DMS153 treated with DMSO at 0.1 percent for 48 hours (cell line): ENCODE measurements at regions not wholly inside any gene's neighbourhood (a gene's known extent, or its start where the extent isn't known, plus 50 kb on each side); places are given as distances from the start of the nearest gene placed in this dataset.

ENCODE experiments used
- DNase-seq: peaks from one replicate; lab custom pipeline; 2025; ENCODE audit not compliant: unreplicated experiment; lab: John Stamatoyannopoulos, UW

DNA sequence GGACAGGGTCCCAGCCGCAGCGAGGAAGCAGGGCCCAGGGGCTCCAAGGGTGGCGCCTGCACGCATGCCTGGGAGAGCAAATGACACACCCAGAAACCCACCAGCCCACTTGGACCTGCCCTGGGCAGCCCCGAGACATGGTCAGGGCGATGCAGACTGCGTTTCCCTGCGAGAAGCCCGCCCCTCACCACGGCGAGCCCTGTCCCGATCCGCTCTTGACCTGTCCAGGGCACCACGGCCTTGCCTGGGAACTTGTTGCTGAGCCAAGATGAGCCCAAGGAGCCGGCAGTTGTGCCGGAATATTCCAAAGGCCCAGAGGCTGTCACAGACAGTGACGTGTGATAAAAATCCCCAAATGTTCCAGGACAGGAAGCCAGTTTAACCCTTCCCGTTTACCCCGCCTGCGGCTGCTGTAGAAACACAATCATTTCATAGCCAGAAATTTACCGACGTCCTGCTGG lies 78.1 kb downstream of the SIK1 start:
- DNase-seq = no peak

GRCh38 chr21:43348170-43348766 lies 78.7 kb downstream of the SIK1 start:
- no peak for DNase-seq

DNA sequence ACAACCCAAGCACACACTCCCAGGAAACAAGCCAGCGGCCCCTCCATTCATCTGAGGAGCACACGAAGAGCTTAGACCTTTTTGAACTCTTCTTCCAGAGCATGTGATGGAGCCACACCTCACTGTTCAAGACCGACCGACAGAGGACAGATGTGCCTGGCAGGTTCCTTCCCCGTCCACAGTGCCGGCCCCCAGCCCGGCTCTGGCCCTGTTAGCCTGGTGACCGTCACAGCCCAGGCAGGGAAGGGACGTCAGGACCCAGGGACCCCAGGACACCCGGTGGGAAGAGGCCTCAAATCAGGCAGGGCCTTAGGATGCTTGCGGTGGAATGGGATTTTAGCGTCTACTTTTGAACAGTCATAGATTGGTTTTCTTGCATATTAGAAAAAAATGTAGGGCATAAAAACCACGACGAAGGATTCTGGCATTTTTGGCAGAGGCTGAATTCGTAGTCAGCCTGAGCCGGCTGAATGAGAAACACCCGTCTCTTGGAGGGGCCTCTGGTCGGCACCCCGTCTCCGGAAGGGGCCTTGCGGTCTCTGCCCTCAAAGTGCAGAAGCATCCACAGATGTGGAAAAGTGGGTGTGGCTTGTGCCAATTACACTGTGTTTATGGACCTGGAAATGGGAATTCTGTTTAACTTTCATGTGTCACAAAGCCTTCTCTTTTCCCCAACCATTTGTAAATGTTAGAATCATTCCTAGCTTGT lies 79.3 kb downstream of the SIK1 start:
- DNase-seq = no peak

- no peak for DNase-seq
Measured at GRCh38 chr21:43346551-43346950, 80.4 kb downstream of the SIK1 start.

GRCh38 chr21:43345746-43346409 lies 81.1 kb downstream of the SIK1 start:
- DNase-seq = no peak

GRCh38 chr21:43345046-43345745 lies 81.7 kb downstream of the SIK1 start:
- DNase-seq = no peak

- peak; percentile 25 for DNase-seq
Measured at GRCh38 chr21:43343992-43344886, 82.7 kb downstream of the SIK1 start.

DNA sequence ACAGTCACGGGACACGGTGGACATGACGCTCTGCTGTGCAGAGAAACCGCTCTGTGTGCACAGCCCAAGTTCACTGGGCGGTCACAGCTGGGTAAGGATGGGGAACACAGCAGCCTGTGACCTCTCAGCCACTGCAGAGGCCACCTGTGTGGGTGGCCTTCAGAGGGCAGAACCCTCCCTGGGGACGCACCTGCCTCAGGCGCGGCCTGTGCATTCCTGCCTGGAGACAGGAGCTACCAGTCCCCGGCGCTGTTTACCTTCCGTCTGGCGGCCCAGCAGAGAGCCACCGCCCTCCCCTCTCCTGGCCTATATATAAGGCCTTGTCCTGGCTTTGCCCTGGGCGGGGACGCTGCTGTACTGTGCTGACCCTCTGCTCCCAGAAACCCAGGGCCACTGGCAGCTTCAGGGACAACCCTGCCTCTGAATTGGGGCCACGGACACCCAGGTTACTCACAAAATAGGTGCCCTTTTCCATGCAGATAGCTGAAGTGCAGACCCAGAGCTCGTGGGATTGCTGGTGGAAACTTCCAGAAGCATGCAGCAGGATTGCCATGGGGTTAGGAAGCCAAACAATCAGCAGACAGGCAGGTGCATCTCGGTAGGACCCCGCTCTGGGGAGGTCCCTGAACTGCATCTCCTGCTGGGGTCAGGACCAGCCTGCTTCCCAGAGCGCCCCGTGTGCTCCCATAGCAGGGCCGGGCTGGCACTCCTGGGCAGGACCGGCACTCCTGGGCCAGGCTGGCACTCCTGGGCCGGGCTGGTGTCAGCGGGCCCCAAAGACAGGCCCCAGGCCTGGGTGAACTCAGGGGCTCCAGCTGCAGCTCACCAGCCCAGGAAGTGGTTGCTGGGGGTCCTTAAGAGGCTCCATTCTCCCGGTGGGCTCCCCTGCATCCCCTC lies 83.6 kb downstream of the SIK1 start:
- peak; percentile 72 for DNase-seq

DNA sequence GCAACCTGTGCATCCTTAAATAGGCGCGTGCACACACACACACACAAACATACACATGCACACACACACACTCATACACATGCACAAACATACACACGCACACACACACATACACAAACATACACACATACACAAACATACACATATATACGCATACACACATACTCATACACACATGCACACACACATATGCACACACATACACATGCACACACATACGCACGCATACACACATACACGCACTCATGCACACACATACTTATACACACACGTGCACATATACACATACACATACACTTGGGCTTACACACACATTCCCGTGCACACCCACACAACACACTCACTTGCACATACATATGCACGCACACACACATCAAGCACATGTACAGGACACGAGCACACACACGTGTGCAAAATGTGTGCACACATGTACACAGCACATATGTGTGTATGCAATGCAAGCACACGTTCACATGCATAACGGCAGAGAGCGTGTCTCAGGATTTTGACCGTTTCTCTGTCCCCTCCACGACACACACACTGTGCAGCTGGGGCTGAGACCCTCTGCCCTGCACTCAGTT lies 84.5 kb downstream of the SIK1 start:
- no peak for DNase-seq

- DNase-seq = no peak
Measured at GRCh38 chr21:43341378-43342161, 85.4 kb downstream of the SIK1 start.

DNA sequence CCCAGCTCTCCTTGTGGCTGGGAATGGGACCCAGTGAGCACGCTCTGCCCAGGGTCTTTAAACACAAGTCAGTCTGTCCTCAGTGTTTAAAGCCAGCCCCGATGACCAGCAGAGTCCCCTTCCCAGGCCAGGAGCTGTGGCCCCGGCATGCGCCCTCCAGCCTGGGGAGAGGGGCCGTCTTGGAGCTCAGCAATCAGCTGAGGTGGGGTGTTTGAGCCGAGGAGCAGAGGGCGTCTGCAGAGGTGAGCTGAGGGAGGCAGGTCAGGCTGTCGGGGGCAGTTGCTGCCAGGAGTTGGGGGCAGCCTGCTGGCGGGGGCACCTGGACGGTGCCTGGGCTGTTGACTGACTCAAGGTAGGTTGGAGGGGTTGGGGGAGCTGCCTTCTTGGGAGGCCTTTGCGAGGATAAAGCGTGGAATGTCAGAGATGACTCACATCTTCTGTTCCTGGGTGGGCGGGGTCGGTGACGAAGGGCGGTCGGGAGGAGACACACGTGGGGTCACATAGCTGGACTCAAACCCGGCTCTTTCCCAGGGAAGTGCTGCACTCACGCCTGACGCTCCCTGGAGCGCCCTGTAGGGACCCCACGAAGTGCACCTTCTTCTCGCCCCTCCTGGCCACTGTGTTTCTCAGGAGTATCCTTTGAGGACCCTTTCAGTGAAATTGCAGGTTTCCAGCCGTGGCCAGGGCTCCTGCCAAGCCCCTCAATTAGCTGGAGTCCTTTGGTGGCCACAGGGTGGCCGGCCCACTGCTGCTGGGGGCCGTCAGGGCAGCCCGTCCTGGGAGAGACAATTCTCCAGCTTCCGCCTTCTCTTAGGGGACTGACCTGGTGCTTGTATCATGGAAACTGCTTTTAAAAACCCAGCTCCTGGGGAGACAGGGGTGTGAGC lies 86.2 kb downstream of the SIK1 start:
- no peak for DNase-seq

GRCh38 chr21:43339668-43340067 lies 87.3 kb downstream of the SIK1 start:
- no peak for DNase-seq

- no peak for DNase-seq
Measured at GRCh38 chr21:43338951-43339350, 88.0 kb downstream of the SIK1 start.

- DNase-seq = no peak
Measured at GRCh38 chr21:43337901-43338655, 88.9 kb downstream of the SIK1 start.

- DNase-seq = no peak
Measured at GRCh38 chr21:43335119-43335518, 91.8 kb downstream of the SIK1 start.

DNA sequence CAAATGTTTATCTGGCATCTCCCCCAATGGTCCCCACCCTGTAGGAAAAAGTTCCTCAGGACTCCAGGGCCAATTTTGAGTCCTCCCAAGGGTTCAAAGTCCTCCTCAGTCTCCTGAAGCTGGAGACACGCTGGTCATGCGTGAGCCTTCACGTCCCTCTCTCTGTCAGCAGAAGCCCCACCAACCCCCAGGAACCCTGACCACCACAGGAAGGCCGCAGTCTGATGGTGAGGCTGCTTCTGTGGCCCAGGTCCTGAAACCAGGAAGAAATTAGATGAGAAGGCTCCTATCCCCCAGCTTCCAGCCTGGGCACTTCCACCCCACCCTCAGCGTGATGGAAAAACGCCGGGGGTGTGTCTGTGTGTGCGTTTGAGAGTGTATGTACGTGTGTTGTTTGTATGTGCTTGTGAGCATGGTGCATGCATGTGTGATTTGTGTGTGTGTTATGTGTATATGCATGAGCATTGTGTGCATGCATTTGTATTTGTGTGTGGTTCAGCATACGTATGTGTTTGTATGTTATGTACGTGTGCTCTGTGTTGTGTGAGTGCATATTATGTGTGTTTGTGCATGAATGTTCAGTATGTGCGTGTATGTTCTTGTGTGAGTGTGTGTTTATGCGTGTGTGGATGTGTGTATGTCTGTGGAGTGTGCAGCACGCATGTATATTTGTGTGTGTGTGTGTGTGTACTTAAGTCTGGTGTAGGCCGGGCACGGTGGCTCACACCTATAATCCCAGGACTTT lies 92.5 kb downstream of the SIK1 start:
- DNase-seq = no peak
